ENCODE measurements at regions not wholly inside any gene's neighbourhood (a gene's known extent, or its start where the extent isn't known, plus 50 kb on each side); places are given as distances from the start of the nearest gene placed in this dataset.

DNA sequence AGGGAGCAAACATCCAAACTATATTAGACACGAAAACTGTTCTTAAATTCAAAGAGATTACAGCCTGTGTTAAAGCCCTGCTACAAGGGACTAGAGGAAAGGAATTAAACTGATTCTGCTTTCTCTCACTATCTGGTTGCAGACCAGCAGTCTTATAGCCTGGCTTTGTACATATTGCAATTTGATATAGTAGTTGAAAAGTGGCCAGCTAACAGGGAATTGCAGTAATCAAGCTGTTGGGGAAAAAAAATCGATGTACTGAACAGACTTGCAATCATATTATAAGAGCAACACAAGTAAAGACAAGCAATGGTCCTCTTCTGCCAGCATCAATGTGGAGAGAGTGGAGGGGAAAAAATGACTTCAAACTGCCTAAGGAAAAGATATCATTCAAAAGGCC lies 364.4 kb upstream of the EPHA5 start (continued):
- TF ChIP-seq, protein P1, sequence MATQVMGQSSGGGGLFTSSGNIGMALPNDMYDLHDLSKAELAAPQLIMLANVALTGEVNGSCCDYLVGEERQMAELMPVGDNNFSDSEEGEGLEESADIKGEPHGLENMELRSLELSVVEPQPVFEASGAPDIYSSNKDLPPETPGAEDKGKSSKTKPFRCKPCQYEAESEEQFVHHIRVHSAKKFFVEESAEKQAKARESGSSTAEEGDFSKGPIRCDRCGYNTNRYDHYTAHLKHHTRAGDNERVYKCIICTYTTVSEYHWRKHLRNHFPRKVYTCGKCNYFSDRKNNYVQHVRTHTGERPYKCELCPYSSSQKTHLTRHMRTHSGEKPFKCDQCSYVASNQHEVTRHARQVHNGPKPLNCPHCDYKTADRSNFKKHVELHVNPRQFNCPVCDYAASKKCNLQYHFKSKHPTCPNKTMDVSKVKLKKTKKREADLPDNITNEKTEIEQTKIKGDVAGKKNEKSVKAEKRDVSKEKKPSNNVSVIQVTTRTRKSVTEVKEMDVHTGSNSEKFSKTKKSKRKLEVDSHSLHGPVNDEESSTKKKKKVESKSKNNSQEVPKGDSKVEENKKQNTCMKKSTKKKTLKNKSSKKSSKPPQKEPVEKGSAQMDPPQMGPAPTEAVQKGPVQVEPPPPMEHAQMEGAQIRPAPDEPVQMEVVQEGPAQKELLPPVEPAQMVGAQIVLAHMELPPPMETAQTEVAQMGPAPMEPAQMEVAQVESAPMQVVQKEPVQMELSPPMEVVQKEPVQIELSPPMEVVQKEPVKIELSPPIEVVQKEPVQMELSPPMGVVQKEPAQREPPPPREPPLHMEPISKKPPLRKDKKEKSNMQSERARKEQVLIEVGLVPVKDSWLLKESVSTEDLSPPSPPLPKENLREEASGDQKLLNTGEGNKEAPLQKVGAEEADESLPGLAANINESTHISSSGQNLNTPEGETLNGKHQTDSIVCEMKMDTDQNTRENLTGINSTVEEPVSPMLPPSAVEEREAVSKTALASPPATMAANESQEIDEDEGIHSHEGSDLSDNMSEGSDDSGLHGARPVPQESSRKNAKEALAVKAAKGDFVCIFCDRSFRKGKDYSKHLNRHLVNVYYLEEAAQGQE (IDR thresholded peaks at IDR 0.05; ENCODE audit: low read depth, low read length), result no peak
- no peak for TF ChIP-seq RCOR1 (IDR thresholded peaks at IDR 0.05; ENCODE audit: low read length)

DNA sequence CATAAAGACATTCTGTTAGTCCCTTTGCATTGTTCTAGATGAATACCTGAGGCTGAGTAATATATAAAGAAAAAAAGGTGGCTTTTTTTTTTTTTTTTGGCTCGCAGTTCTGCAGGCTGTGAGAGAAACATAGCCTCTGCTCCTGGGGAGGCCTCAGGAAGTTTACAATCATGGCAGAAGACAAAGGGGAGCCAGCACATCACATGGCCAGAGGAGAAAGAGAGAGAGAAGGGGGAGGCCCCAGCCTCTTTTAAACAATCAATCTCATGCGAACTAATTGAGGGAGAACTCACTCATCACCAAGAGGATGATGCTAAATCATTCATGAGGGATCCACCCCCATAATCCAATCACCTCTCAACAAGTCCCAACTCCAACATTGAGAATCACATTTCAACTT lies 364.0 kb upstream of the EPHA5 start:
- Histone ChIP-seq H4K20me1 (ENCODE audit: insufficient read depth) (no peaks in the 10 kb centered on the region), H3K36me3 (replicated peaks in 1 of 2; ENCODE audit: control insufficient read depth in 1 of 2, insufficient read depth in 2 of 2, low read length in 1 of 2) (no peaks in the 10 kb centered on the region), H3K79me2 (ENCODE audit: insufficient read depth) (no peaks in the 10 kb centered on the region), H2AFZ (ENCODE audit: low read depth) (no peak overlapping the region), H3K4me2 (no peak overlapping the region), H3K27ac (ENCODE audit: low read depth in 2 of 2, low read length in 1 of 2) (no peak overlapping the region), H3K27me3 (ENCODE audit: insufficient read depth) (no peaks in the 10 kb centered on the region), H3F3A (replicated peaks; ENCODE audit: insufficient read depth) (no peaks in the 10 kb centered on the region), H3K4me1 (ENCODE audit: control insufficient read depth in 1 of 2, insufficient read depth in 2 of 2, low read depth in 1 of 2, low read length in 1 of 2) (no peaks in the 10 kb centered on the region), H3K9me3 (no peaks in the 10 kb centered on the region), H3K9ac (no peak overlapping the region), H3K4me3 (ENCODE audit: low read depth in 2 of 2, low read length in 1 of 2) (no peak overlapping the region), H3K9me2 (peaks cover 3% of the 10 kb centered on the region; the same call in 1 of the 2 replicates)
- WGBS (ENCODE audit: low lambda C conversion rate), result 0% methylated on average over 2 of the region's 2 CpGs
- ChIA-PET POLR2A (no interaction called here), CTCF (no interaction called here)
- TF ChIP-seq RCOR1 (IDR thresholded peaks at IDR 0.05; ENCODE audit: low read length) (no peak), GATA2 (CRISPR knock-in tag; IDR thresholded peaks at IDR 0.05) (no peak), ELF1 (IDR thresholded peaks at IDR 0.05) (no peak), TEAD4 (IDR thresholded peaks at IDR 0.05; ENCODE audit: borderline replicate concordance, insufficient read depth) (no peak), SMC3 (IDR thresholded peaks at IDR 0.05; ENCODE audit: low read depth, low read length) (no peak), GABPA (IDR thresholded peaks at IDR 0.05; ENCODE audit: low read depth) (no peak), POLR2AphosphoS5 (IDR thresholded peaks at IDR 0.05; ENCODE audit: low read depth, low read length) (no peak), EP300 (IDR thresholded peaks at IDR 0.05; ENCODE audit: borderline replicate concordance in 1 of 2, low read depth in 1 of 2, low read length in 1 of 2) (no peak)
- TF ChIP-seq, protein P2, sequence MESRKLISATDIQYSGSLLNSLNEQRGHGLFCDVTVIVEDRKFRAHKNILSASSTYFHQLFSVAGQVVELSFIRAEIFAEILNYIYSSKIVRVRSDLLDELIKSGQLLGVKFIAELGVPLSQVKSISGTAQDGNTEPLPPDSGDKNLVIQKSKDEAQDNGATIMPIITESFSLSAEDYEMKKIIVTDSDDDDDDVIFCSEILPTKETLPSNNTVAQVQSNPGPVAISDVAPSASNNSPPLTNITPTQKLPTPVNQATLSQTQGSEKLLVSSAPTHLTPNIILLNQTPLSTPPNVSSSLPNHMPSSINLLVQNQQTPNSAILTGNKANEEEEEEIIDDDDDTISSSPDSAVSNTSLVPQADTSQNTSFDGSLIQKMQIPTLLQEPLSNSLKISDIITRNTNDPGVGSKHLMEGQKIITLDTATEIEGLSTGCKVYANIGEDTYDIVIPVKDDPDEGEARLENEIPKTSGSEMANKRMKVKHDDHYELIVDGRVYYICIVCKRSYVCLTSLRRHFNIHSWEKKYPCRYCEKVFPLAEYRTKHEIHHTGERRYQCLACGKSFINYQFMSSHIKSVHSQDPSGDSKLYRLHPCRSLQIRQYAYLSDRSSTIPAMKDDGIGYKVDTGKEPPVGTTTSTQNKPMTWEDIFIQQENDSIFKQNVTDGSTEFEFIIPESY (IDR thresholded peaks at IDR 0.05; ENCODE audit: borderline replicate concordance, low read depth), result no peak
- TF ChIP-seq, protein P3, sequence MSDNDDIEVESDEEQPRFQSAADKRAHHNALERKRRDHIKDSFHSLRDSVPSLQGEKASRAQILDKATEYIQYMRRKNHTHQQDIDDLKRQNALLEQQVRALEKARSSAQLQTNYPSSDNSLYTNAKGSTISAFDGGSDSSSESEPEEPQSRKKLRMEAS (IDR thresholded peaks at IDR 0.05; ENCODE audit: low read depth), result no peak
- TF ChIP-seq, protein P4, sequence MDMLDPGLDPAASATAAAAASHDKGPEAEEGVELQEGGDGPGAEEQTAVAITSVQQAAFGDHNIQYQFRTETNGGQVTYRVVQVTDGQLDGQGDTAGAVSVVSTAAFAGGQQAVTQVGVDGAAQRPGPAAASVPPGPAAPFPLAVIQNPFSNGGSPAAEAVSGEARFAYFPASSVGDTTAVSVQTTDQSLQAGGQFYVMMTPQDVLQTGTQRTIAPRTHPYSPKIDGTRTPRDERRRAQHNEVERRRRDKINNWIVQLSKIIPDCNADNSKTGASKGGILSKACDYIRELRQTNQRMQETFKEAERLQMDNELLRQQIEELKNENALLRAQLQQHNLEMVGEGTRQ (IDR thresholded peaks at IDR 0.05; ENCODE audit: borderline replicate concordance, low read depth, low read length), result no peak
- no peak for DNase-seq

All from SK-N-SH (cell line).